ENCODE measurements at regions not wholly inside any gene's neighbourhood (a gene's known extent, or its start where the extent isn't known, plus 50 kb on each side); places are given as distances from the start of the nearest gene placed in this dataset.

- TF ChIP-seq, protein P1, sequence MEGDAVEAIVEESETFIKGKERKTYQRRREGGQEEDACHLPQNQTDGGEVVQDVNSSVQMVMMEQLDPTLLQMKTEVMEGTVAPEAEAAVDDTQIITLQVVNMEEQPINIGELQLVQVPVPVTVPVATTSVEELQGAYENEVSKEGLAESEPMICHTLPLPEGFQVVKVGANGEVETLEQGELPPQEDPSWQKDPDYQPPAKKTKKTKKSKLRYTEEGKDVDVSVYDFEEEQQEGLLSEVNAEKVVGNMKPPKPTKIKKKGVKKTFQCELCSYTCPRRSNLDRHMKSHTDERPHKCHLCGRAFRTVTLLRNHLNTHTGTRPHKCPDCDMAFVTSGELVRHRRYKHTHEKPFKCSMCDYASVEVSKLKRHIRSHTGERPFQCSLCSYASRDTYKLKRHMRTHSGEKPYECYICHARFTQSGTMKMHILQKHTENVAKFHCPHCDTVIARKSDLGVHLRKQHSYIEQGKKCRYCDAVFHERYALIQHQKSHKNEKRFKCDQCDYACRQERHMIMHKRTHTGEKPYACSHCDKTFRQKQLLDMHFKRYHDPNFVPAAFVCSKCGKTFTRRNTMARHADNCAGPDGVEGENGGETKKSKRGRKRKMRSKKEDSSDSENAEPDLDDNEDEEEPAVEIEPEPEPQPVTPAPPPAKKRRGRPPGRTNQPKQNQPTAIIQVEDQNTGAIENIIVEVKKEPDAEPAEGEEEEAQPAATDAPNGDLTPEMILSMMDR (IDR thresholded peaks at IDR 0.05), result no peak
- TF ChIP-seq POLR2A (IDR thresholded peaks at IDR 0.05), result no peak
These were observed 64.1 kb upstream of the USP15 start for GRCh38 chr12:62196146-62196545.

Data from prostate gland (tissue), 2 donors.